ENCODE measurements at regions not wholly inside any gene's neighbourhood (a gene's known extent, or its start where the extent isn't known, plus 50 kb on each side); places are given as distances from the start of the nearest gene placed in this dataset.

- Histone ChIP-seq H3K9me2 (no peaks in the 10 kb centered on the region), H3K9me3 (no peaks in the 10 kb centered on the region), H3F3A (replicated peaks; ENCODE audit: insufficient read depth) (no peaks in the 10 kb centered on the region), H3K4me1 (ENCODE audit: control insufficient read depth in 1 of 2, insufficient read depth in 2 of 2, low read depth in 1 of 2, low read length in 1 of 2) (no peaks in the 10 kb centered on the region), H3K27ac (ENCODE audit: low read depth in 2 of 2, low read length in 1 of 2) (no peak overlapping the region), H3K4me2 (no peak overlapping the region), H3K36me3 (replicated peaks in 1 of 2; ENCODE audit: control insufficient read depth in 1 of 2, insufficient read depth in 2 of 2, low read length in 1 of 2) (no peaks in the 10 kb centered on the region), H4K20me1 (ENCODE audit: insufficient read depth) (no peaks in the 10 kb centered on the region), H3K4me3 (ENCODE audit: low read depth in 2 of 2, low read length in 1 of 2) (no peak overlapping the region), H2AFZ (ENCODE audit: low read depth) (no peak overlapping the region), H3K27me3 (ENCODE audit: insufficient read depth) (no peaks in the 10 kb centered on the region), H3K9ac (no peak overlapping the region), H3K79me2 (ENCODE audit: insufficient read depth) (no peaks in the 10 kb centered on the region)
- ChIA-PET CTCF (no interaction called here), POLR2A (no interaction called here)
- no peak for TF ChIP-seq CTCF (IDR thresholded peaks at IDR 0.05)
- TF ChIP-seq ELF1 (IDR thresholded peaks at IDR 0.05): no peak
- no peak for TF ChIP-seq REST (IDR thresholded peaks at IDR 0.05; ENCODE audit: low read depth, low read length)
- TF ChIP-seq TCF12 (IDR thresholded peaks at IDR 0.05): no peak
- no peak for TF ChIP-seq MXI1 (IDR thresholded peaks at IDR 0.05; ENCODE audit: low read depth, low read length)
- no peak for TF ChIP-seq FOSL2 (IDR thresholded peaks at IDR 0.05; ENCODE audit: borderline replicate concordance, low read depth)
- TF ChIP-seq RAD21 (IDR thresholded peaks at IDR 0.05; ENCODE audit: low read length): no peak
- TF ChIP-seq USF2 (IDR thresholded peaks at IDR 0.05; ENCODE audit: borderline replicate concordance, low read depth, low read length): no peak
- TF ChIP-seq EZH2phosphoT487 (IDR thresholded peaks at IDR 0.05; ENCODE audit: borderline replicate concordance, low read depth): no peak
- no peak for TF ChIP-seq JUND (IDR thresholded peaks at IDR 0.05)
- no peak for TF ChIP-seq TAF1 (IDR thresholded peaks at IDR 0.05; ENCODE audit: borderline replicate concordance, low read depth, low read length)
- WGBS (ENCODE audit: low lambda C conversion rate): 24% methylated on average over 2 of the region's 2 CpGs
- no peak for DNase-seq
These were observed 174.7 kb upstream of the PLEKHG7 start for GRCh38 chr12:92528097-92528496.

GRCh38 chr12:92524489-92524888 is 178.3 kb upstream of the PLEKHG7 start:
- H3K9me2 ChIP-seq: no peaks in the 10 kb centered on the region
- no peak for DNase-seq
- POLR2A ChIA-PET: no interaction called here
- H3K9ac ChIP-seq: no peak overlapping the region
- H3K36me3 ChIP-seq (replicated peaks in 1 of 2; ENCODE audit: control insufficient read depth in 1 of 2, insufficient read depth in 2 of 2, low read length in 1 of 2): no peaks in the 10 kb centered on the region
- CTCF ChIA-PET: no interaction called here
- H3K4me1 ChIP-seq (ENCODE audit: control insufficient read depth in 1 of 2, insufficient read depth in 2 of 2, low read depth in 1 of 2, low read length in 1 of 2): no peaks in the 10 kb centered on the region
- no peak overlapping the region for H3K4me3 ChIP-seq (ENCODE audit: low read depth in 2 of 2, low read length in 1 of 2)
- no peak overlapping the region for H3K4me2 ChIP-seq
- H3K9me3 ChIP-seq: no peaks in the 10 kb centered on the region
- H3K27ac ChIP-seq (ENCODE audit: low read depth in 2 of 2, low read length in 1 of 2): no peak overlapping the region
- WGBS (ENCODE audit: low lambda C conversion rate): 46% methylated on average over 4 of the region's 4 CpGs
- H3K27me3 ChIP-seq (ENCODE audit: insufficient read depth): no peaks in the 10 kb centered on the region
- no peaks in the 10 kb centered on the region for H3F3A ChIP-seq (replicated peaks; ENCODE audit: insufficient read depth)
- no peak overlapping the region for H2AFZ ChIP-seq (ENCODE audit: low read depth)
- no peak for TF ChIP-seq CTCF (IDR thresholded peaks at IDR 0.05)
- no peak for TF ChIP-seq RAD21 (IDR thresholded peaks at IDR 0.05; ENCODE audit: low read length)
- H3K79me2 ChIP-seq (ENCODE audit: insufficient read depth): no peaks in the 10 kb centered on the region
- no peaks in the 10 kb centered on the region for H4K20me1 ChIP-seq (ENCODE audit: insufficient read depth)
